Activated effector memory CD4-positive, alpha-beta T cell treated with Interleukin-2 at 50 U/mL for 16 hours (primary cell): ENCODE measurements at regions not wholly inside any gene's neighbourhood (a gene's known extent, or its start where the extent isn't known, plus 50 kb on each side); places are given as distances from the start of the nearest gene placed in this dataset.

Source experiments
- DNase-seq: peaks from one replicate; pipeline ENCODE4 v3.0.0-alpha.2; 2020

GRCh38 chr9:32248189-32248712 is 136.2 kb upstream of the ACO1 start:
- no peak for DNase-seq

DNA sequence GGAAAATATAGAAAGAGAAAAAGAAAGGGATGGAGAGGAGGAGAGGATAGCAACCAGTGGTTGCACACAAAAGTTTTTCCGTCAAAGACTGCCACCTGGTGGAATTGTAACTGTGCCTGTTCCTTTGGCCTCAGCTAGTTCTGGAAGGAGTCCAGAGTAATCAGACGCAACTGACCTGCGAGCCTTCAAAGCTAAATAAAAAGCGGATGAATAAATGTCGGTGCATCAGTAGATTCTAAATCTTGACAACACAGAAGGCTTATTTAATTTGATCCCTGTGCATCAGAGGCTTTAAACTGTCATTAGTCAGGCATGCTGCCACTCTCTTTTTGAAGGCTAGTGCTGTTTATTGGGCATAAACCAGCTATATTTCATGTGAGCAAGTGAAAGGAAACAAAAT is 132.9 kb upstream of the ACO1 start:
- no peak for DNase-seq

- no peak for DNase-seq
These were observed 130.7 kb upstream of the ACO1 start for GRCh38 chr9:32253731-32254130.

GRCh38 chr9:32255026-32255425 is 129.4 kb upstream of the ACO1 start:
- DNase-seq, result no peak

- no peak for DNase-seq
These were observed 126.0 kb upstream of the ACO1 start for GRCh38 chr9:32258482-32258881.

GRCh38 chr9:32260151-32260862 is 124.1 kb upstream of the ACO1 start:
- no peak for DNase-seq

GRCh38 chr9:32264170-32264864 is 120.1 kb upstream of the ACO1 start:
- no peak for DNase-seq

- no peak for DNase-seq
These were observed 119.4 kb upstream of the ACO1 start for GRCh38 chr9:32265037-32265436.

DNA sequence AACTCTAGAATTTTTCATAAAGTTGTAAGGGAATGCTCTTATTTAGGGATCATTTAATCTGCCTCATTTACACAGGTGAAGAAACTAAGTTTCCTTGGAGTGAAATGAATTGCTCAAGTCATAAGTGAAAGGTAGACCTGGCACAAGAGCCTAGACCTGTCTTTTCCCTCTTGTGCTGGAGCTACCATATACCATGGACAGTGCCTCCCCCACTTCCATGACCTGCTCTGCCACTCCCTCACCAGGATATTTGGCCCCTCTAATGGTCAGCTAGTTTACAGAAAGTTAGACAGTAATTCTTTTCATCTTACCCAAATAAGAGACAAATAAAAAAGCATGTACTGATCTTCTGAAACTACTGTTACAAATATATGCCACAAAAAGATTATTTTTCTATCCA is 105.5 kb upstream of the ACO1 start:
- no peak for DNase-seq

GRCh38 chr9:32289756-32290155 is 94.7 kb upstream of the ACO1 start:
- DNase-seq, result no peak

DNA sequence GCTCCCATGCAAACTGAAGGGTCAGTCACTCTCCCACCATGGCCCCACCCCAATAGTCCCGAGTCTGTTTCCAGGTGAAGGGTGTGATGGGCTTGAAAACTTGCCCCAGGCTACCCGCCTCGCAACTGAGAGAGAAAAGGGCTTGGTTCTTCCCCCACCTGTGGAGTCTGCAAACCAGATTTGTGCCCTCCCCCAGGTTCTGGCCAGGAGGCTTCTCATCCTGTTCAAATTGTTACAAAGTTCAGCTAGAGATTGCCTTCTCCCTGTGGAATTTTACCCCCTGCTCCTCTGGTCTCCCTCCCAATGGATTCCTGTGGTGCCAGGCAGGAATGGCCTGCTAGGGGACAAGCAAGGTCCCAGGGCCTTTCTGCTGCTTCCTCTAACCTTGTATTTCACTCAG is 93.1 kb upstream of the ACO1 start:
- DNase-seq, result no peak

- no peak for DNase-seq
These were observed 91.8 kb upstream of the ACO1 start for GRCh38 chr9:32292611-32293010.

DNA sequence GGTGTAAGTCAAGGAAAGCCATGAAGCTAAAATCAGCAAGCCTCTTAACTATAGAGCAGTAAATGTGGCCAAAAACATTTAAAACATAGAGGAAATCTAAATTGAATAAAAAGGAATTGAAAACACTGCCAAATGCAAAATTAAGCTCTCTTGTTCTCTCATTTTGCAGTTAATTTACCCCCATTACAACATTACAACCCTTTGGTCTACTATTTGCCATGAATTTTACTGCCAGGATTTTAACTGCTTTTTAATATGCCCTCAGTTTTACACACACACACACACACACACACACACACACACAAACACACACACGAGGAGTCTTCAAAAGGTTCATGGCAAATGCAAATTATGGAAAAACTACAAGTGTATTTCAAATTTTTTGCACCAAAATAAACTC is 91.4 kb upstream of the ACO1 start:
- no peak for DNase-seq

GRCh38 chr9:32294106-32294505 is 90.3 kb upstream of the ACO1 start:
- no peak for DNase-seq

DNA sequence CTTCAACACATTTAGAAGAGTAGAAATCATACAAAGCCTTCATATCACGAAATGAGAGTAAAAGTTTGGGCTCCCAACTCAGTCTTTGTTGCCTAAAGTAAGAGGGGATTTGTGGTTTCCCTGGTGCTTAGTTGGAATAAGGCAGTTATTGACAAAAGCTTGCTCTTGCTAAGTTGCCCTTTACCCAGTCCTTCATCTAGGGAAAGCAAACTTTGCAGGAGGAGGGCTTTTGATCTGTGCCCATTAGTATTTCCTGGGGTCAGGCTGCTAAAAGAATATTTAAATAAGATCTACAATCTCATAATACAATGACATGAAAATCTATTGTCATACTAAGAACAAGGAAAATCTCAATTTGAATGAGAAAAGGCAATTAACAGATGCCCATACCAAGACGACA is 84.1 kb upstream of the ACO1 start:
- no peak for DNase-seq

DNA sequence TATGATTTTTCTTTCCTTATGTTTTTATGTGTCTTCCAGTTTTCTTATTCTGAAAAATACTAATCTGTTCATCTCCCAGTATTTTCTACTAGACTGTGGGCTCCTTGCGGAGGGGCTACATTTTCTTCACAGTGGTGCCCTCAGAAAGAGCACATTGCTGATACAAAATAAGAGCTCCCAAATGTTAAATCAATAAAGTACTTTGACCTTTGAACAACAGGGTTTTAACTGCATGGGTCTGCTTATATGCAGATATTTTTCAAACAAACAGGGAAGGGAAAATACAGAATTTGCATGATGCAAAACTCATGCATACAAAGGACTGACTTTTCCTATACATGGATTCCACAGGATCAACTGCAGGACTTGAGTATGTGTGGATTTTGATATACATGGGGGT is 79.9 kb upstream of the ACO1 start:
- DNase-seq, result no peak

DNA sequence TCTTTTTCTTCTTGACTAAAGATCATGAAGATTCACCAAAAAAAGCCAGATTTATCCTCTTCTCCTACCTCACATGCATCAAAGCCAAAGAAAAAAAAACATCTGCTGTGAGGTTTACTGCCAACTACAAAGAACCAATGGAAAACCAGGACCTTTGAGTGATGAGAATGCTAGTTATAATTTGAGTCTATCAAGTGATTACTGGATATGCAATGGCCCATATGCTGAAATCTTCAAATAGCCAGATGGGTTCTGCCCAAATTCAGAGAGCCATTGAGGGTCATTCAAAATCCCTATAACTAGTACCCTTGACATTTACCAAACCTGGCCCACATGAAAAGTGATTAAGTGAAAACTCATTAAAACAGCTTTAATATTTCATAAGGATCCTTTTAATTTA is 78.4 kb upstream of the ACO1 start:
- DNase-seq, result no peak

- no peak for DNase-seq
These were observed 65.0 kb upstream of the ACO1 start for GRCh38 chr9:32319312-32319929.

- no peak for DNase-seq
These were observed 61.8 kb upstream of the ACO1 start for GRCh38 chr9:32322622-32323021.

- no peak for DNase-seq
These were observed 58.3 kb upstream of the ACO1 start for GRCh38 chr9:32326146-32326545.

DNA sequence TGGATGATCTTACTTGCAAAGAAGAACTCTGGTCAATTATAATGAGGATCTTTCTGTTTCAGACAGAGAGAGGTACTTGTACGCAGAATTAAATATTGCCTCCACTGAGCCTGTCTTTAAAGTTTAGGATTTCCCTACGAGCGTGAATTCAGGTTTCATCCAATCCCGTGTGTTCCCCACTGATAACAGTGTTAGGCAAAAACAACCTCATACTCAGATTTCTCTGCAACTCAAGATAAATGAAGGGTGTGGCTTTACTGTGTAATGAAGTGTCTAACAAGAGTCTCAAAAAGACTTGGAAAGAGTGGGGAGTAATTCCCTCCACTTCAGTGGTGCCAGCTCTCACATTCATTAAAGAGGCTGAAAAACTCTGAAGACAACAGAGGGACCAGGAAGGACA is 53.2 kb upstream of the ACO1 start:
- DNase-seq, result no peak

- no peak for DNase-seq
These were observed 50.3 kb upstream of the ACO1 start for GRCh38 chr9:32334112-32334511.
